ENCODE measurements at regions not wholly inside any gene's neighbourhood (a gene's known extent, or its start where the extent isn't known, plus 50 kb on each side); places are given as distances from the start of the nearest gene placed in this dataset.

GRCh38 chr2:173835726-173836125 is 129.4 kb downstream of the SP3 start:
- CTCF ChIA-PET, result no interaction called here
- no peak for DNase-seq (ENCODE audit: low read depth, low spot score)
- TF ChIP-seq, protein P1, sequence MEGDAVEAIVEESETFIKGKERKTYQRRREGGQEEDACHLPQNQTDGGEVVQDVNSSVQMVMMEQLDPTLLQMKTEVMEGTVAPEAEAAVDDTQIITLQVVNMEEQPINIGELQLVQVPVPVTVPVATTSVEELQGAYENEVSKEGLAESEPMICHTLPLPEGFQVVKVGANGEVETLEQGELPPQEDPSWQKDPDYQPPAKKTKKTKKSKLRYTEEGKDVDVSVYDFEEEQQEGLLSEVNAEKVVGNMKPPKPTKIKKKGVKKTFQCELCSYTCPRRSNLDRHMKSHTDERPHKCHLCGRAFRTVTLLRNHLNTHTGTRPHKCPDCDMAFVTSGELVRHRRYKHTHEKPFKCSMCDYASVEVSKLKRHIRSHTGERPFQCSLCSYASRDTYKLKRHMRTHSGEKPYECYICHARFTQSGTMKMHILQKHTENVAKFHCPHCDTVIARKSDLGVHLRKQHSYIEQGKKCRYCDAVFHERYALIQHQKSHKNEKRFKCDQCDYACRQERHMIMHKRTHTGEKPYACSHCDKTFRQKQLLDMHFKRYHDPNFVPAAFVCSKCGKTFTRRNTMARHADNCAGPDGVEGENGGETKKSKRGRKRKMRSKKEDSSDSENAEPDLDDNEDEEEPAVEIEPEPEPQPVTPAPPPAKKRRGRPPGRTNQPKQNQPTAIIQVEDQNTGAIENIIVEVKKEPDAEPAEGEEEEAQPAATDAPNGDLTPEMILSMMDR (IDR thresholded peaks at IDR 0.05; ENCODE audit: insufficient read depth, low read length, missing control alignments), result no peak
- no peak overlapping the region for H3K4me3 ChIP-seq (ENCODE audit: low read depth, low read length)
- POLR2A ChIA-PET, result no interaction called here

DNA sequence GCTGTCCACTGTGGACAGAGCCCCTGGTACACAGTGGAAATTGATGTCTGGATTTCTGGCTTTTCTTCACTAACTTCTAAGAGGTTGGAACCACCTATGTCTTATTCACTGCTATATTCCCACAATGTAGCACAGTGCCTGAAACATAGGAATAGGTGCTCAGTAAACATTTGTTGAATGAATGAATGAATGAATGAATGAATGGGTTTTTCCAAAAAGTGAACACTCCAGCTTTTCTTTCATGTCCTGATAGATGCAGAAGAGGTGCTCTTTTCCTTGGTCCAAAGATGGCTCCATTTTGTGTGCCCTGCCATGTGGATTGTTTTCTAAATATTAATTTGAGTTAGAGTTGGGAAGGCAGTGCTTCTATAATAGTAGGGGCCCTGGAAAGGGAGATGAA is 124.1 kb downstream of the SP3 start:
- ChIA-PET POLR2A (interaction anchor here (0.6 kb wide), 1 partner anchor 485 kb away, joined by 3 read pairs; no protein-coding TSS in a partner anchor), CTCF (no interaction called here)
- TF ChIP-seq, protein P1 (IDR thresholded peaks at IDR 0.05; ENCODE audit: insufficient read depth, low read length, missing control alignments), result no peak
- no peak overlapping the region for H3K4me3 ChIP-seq (ENCODE audit: low read depth, low read length)
- no peak for DNase-seq (ENCODE audit: low read depth, low spot score)

DNA sequence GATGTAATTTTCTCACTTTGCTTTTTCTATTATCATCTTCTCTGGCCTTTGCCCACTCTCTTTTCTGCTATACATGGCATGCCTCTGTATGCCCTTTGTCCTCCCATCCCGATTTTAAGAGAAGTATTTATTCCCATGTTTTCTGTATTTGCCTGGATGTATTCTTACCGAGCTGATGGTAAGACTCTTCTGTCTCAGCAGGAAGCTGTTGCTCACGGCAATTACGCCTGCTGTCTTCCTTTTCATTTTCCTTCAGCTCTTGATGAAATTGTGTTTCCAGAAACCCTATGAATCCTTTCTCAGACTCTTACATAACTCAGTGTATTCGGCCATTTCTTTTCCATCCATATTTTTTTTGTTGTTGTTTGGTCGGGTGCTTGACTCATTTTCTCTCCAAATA is 121.6 kb downstream of the SP3 start:
- ChIA-PET POLR2A (no interaction called here), CTCF (no interaction called here)
- TF ChIP-seq, protein P1 (IDR thresholded peaks at IDR 0.05; ENCODE audit: insufficient read depth, low read length, missing control alignments), result no peak
- DNase-seq (ENCODE audit: low read depth, low spot score), result no peak
- no peak overlapping the region for H3K4me3 ChIP-seq (ENCODE audit: low read depth, low read length)

DNA sequence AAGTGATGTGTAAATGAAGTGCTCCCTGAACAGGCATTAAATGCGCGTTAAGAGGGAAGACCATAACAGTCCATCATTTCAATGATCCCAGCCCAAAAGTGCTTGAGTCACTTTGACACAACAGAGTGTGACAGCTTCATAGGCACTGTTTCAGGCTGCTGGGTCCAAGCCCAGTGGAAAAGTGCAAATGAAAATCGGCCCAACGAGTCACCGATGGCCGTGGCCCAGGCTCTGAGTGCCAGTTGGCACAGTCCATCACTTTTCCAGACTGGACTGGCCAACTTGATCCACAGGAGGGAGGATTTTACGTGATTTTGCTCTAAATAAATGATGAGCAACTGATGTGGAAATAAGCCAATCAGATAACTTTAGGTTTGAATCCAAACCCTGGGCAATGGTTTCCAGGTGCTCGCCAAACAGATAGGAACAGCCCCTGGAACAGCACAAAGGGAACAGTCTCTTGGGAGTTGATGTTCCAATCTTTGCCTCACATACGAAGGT is 114.0 kb downstream of the SP3 start:
- ChIA-PET POLR2A (no interaction called here), CTCF (interaction anchor here (1.0 kb wide), 1 partner anchor 22 kb away, joined by 3 read pairs; no protein-coding TSS in a partner anchor)
- DNase-seq (ENCODE audit: low read depth, low spot score), result no peak
- H3K4me3 ChIP-seq (ENCODE audit: low read depth, low read length), result no peak overlapping the region
- TF ChIP-seq, protein P1 (IDR thresholded peaks at IDR 0.05; ENCODE audit: insufficient read depth, low read length, missing control alignments), result no peak

DNA sequence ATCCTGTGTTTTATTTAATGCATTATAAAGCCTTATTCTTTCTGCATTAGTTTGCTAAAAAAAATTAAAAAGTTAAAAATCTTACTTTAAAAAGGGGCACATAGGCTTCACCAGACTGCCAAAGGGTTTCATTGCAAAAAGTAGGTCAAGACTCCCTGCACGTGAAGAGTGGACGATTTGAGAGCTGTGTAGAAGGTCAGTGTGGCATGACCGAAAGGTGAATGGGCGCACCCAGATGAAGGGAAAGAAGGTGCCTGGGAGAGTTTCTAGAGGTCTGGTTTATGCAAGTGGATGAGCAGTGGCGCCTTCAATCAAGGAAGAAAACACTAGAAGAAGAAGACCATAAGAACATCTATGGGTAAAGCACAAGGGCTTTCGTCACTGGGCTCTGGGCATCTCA is 111.0 kb downstream of the SP3 start:
- CTCF ChIA-PET, result no interaction called here
- TF ChIP-seq, protein P1 (IDR thresholded peaks at IDR 0.05; ENCODE audit: insufficient read depth, low read length, missing control alignments), result no peak
- no peak for DNase-seq (ENCODE audit: low read depth, low spot score)
- POLR2A ChIA-PET, result no interaction called here
- no peak overlapping the region for H3K4me3 ChIP-seq (ENCODE audit: low read depth, low read length)

DNA sequence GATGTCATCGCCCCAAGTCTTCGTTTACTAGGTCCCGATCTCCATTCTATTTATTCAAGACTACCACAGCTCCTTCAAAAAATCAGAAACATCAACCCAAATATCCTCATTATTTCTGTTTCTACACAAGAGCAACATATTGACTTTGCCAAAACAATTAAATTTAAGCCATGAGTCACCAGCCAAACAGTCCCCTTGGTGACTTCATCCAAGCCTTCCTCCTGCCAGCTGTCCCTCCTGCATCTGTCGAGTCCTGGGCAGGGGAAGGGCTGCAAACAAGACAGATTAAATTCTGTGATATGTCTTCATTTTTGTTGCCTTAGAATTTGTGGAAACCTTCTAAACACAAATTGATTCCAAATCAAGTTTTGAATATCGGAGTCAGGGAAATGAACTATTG is 110.3 kb downstream of the SP3 start:
- CTCF ChIA-PET, result no interaction called here
- H3K4me3 ChIP-seq (ENCODE audit: low read depth, low read length), result no peak overlapping the region
- peak; percentile 10 for DNase-seq (ENCODE audit: low read depth, low spot score)
- POLR2A ChIA-PET, result interaction anchor here (0.6 kb wide), 1 partner anchor 503 kb away, joined by 3 read pairs; no protein-coding TSS in a partner anchor
- TF ChIP-seq, protein P1 (IDR thresholded peaks at IDR 0.05; ENCODE audit: insufficient read depth, low read length, missing control alignments), result no peak

Measured in AG04449 (cell line).